Limb (tissue), 2 donors: ENCODE measurements at regions not wholly inside any gene's neighbourhood (a gene's known extent, or its start where the extent isn't known, plus 50 kb on each side); places are given as distances from the start of the nearest gene placed in this dataset.
A peak's percentile ranks its signal among the peaks of the same experiment; 100 is the strongest.
"Not testable (repeated sequence)": the region's sequence is repeated elsewhere in the genome, so short reads cannot be mapped to it uniquely, and the experiment has no call there.

Experiments used
- DNase-seq, 2 donors: peaks; one replicate each; pipeline ENCODE4 v3.0.0-alpha.2; 2016; ENCODE audit errors: extremely low spot score in 2 of 2

- DNase-seq = no peak
Observed at GRCh38 chr1:157326173-157326859, 188.1 kb upstream of the ETV3 start.

- DNase-seq = no peak
Observed at GRCh38 chr1:157325220-157325619, 187.0 kb upstream of the ETV3 start.

GRCh38 chr1:157321972-157322371 is 183.8 kb upstream of the ETV3 start:
- DNase-seq = not testable (repeated sequence)

- no peak for DNase-seq
Observed at GRCh38 chr1:157319567-157319966, 181.4 kb upstream of the ETV3 start.

- DNase-seq = not testable (repeated sequence)
Observed at GRCh38 chr1:157317229-157317628, 179.0 kb upstream of the ETV3 start.

- DNase-seq = no peak
Observed at GRCh38 chr1:157315544-157315943, 177.3 kb upstream of the ETV3 start.

GRCh38 chr1:157314408-157314807 is 176.2 kb upstream of the ETV3 start:
- no peak for DNase-seq

- DNase-seq = no peak
Observed at GRCh38 chr1:157313240-157313807, 175.1 kb upstream of the ETV3 start.

GRCh38 chr1:157312082-157312812 is 174.1 kb upstream of the ETV3 start:
- no peak for DNase-seq

- no peak for DNase-seq
Observed at GRCh38 chr1:157311730-157312081, 173.5 kb upstream of the ETV3 start.

- peak in 1 of 2 donors; percentile 39 for DNase-seq
Observed at GRCh38 chr1:157310805-157311729, 172.9 kb upstream of the ETV3 start.

GRCh38 chr1:157310401-157310800 is 172.2 kb upstream of the ETV3 start:
- no peak for DNase-seq

- DNase-seq = no peak
Observed at GRCh38 chr1:157307491-157307890, 169.3 kb upstream of the ETV3 start.

- no peak for DNase-seq
Observed at GRCh38 chr1:157306896-157307295, 168.7 kb upstream of the ETV3 start.

GRCh38 chr1:157304271-157304670 is 166.1 kb upstream of the ETV3 start:
- DNase-seq = no peak

GRCh38 chr1:157302724-157303123 is 164.5 kb upstream of the ETV3 start:
- no peak for DNase-seq

- no peak for DNase-seq
Observed at GRCh38 chr1:157302199-157302497, 164.0 kb upstream of the ETV3 start.

- DNase-seq = no peak
Observed at GRCh38 chr1:157301477-157302198, 163.4 kb upstream of the ETV3 start.

GRCh38 chr1:157294387-157295145 is 156.4 kb upstream of the ETV3 start:
- DNase-seq = not testable (repeated sequence)

GRCh38 chr1:157292809-157293564 is 154.8 kb upstream of the ETV3 start:
- no peak for DNase-seq
